PC-9 (cell line): ENCODE measurements at regions not wholly inside any gene's neighbourhood (a gene's known extent, or its start where the extent isn't known, plus 50 kb on each side); places are given as distances from the start of the nearest gene placed in this dataset.

Source experiments
- CTCF ChIP-seq: fragments of 200-600 bp; sonication (generic); conservative IDR thresholded peaks from 2 replicates; pipeline ENCODE4 v1.6.1; 2017; ENCODE audit warnings: mixed run types, antibody characterized with exemption, mild to moderate bottlenecking, moderate library complexity
- EZH2 ChIP-seq: fragments of 200-600 bp; sonication (generic); IDR thresholded peaks from 2 replicates; pipeline ENCODE4 v1.8.0; 2017; ENCODE audit warnings: antibody characterized with exemption, low read depth

DNA sequence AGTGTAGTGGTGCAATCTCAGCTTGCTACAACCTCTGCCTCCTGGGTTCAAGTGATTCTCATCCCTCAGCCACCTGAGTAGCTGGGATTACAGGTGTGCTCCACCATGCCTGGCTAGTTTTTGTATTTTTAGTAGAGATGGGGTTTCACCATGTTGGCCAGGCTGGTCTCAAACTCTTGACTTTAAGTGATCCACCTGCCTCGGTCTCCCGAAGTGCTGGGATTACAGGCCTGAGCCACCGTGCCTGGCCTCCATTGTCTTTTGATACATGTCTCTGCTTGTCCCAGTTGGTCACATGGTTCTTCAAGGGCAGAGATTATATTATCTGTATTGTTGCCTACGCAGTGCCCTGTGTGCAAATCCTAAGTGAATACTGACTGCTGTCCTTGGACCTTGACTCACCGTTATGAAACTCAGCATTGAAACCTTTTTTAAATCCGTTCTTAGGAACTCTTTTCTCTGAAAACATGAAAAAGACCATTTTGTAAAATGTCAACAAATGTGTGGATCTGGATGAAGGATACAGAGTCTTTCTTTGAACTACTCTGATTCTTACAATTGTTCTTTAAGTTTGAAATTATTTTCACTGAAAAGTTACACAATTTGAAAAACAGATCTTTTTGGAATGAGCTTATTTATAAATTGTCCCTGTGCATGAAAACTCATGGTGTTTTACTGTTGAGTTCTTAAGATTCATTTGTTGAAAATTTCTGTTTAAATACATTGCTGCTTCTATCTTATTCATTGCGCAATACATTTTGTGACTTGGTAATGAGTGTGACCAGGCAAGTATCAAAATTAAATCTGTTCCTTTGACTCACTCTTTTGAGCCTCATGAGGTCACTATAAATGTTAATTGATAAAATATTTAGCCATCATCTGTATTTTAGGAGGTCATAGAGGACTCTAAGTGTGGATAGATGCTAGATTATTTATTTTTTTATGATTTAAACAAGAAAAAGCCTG is 293.5 kb downstream of the UTRN start:
- TF ChIP-seq CTCF: no peak
- no peak for TF ChIP-seq EZH2
